ENCODE measurements at regions not wholly inside any gene's neighbourhood (a gene's known extent, or its start where the extent isn't known, plus 50 kb on each side); places are given as distances from the start of the nearest gene placed in this dataset.

GRCh38 chr10:33421789-33422462 is 87.5 kb upstream of the NRP1 start:
- no peaks in the 10 kb centered on the region for H3K4me1 ChIP-seq (ENCODE audit: control insufficient read depth in 3 of 3, insufficient read depth in 2 of 3, low read depth in 1 of 3, low read length in 2 of 3)
- no peak for DNase-seq
- H3K4me3 ChIP-seq (ENCODE audit: low read depth in 1 of 3, low read length in 3 of 3), result no peak overlapping the region
- H3K27me3 ChIP-seq (ENCODE audit: control insufficient read depth in 3 of 3, insufficient read depth in 3 of 3, low read length in 3 of 3), result no peaks in the 10 kb centered on the region
- H3K9me3 ChIP-seq (ENCODE audit: control insufficient read depth in 2 of 2, insufficient read depth in 1 of 2, low read depth in 1 of 2, low read length in 1 of 2), result no peaks in the 10 kb centered on the region
- WGBS, 3 donors, result 81 to 90% (median 87%) methylated on average over 5 of the region's 5 CpGs
- no peaks in the 10 kb centered on the region for H3K36me3 ChIP-seq (ENCODE audit: control insufficient read depth in 3 of 3, insufficient read depth in 2 of 3, low read depth in 1 of 3, low read length in 3 of 3)
- no peak for FAIRE-seq
- H3K27ac ChIP-seq (ENCODE audit: low read depth in 1 of 3, low read length in 2 of 3), result no peak overlapping the region

DNA sequence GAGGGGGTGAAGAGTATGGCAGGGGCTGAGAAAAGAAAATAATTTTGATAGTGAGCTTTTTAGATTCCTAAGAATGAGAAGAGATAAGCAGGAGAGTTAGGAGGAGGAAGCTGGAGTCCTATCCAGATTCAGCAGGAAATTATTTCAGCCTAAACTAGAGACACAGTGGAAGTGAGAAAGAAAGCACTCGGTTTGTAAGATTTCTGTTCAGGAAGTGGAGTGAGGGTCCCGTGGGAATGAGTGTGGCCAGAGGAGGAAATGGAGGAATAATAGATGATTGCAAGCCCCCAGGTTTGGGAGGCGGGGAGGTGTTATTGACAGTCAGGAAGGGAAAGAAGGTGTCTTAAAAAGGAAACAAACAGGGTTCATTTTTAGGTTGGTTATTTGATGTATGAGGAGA is 84.8 kb upstream of the NRP1 start:
- FAIRE-seq, result no peak
- H3K27me3 ChIP-seq (ENCODE audit: control insufficient read depth in 3 of 3, insufficient read depth in 3 of 3, low read length in 3 of 3), result no peaks in the 10 kb centered on the region
- 48 to 67% (median 61%) methylated on average over 3 of the region's 3 CpGs for WGBS, 3 donors

DNA sequence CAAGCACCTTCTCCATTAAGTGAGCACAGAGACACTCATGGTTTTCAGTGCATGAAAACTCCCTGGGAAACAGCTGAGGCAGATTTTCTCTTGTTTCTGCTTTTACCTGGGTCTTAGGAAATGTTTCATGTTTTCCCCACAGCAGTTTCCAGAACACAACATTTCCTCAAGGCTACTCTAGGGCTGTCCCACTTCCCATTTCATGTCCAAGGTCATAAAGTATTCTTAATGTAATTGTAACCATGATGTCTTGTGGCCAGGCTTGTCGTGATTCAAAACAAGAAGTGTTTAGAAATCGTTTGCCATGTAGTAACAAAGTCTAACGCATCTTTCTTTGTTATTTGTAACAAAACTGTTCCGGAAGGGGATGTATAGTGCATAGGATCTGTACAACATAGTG is 83.8 kb upstream of the NRP1 start:
- H3K27ac ChIP-seq (ENCODE audit: low read depth in 1 of 3, low read length in 2 of 3), result no peak overlapping the region
- 73 to 87% (median 80%) methylated on average over 4 of the region's 4 CpGs for WGBS, 3 donors
- H3K4me1 ChIP-seq (ENCODE audit: control insufficient read depth in 3 of 3, insufficient read depth in 2 of 3, low read depth in 1 of 3, low read length in 2 of 3), result no peaks in the 10 kb centered on the region
- FAIRE-seq, result no peak
- H3K27me3 ChIP-seq (ENCODE audit: control insufficient read depth in 3 of 3, insufficient read depth in 3 of 3, low read length in 3 of 3), result no peaks in the 10 kb centered on the region
- no peaks in the 10 kb centered on the region for H3K9me3 ChIP-seq (ENCODE audit: control insufficient read depth in 2 of 2, insufficient read depth in 1 of 2, low read depth in 1 of 2, low read length in 1 of 2)
- H3K36me3 ChIP-seq (ENCODE audit: control insufficient read depth in 3 of 3, insufficient read depth in 2 of 3, low read depth in 1 of 3, low read length in 3 of 3), result no peaks in the 10 kb centered on the region
- DNase-seq, result no peak
- H3K4me3 ChIP-seq (ENCODE audit: low read depth in 1 of 3, low read length in 3 of 3), result no peak overlapping the region

More for the DNA sequence above, 84.8 kb upstream of the NRP1 start:
- DNase-seq, result no peak
- Histone ChIP-seq H3K36me3 (ENCODE audit: control insufficient read depth in 3 of 3, insufficient read depth in 2 of 3, low read depth in 1 of 3, low read length in 3 of 3) (no peaks in the 10 kb centered on the region), H3K4me1 (ENCODE audit: control insufficient read depth in 3 of 3, insufficient read depth in 2 of 3, low read depth in 1 of 3, low read length in 2 of 3) (no peaks in the 10 kb centered on the region), H3K9me3 (ENCODE audit: control insufficient read depth in 2 of 2, insufficient read depth in 1 of 2, low read depth in 1 of 2, low read length in 1 of 2) (no peaks in the 10 kb centered on the region), H3K4me3 (ENCODE audit: low read depth in 1 of 3, low read length in 3 of 3) (no peak overlapping the region), H3K27ac (ENCODE audit: low read depth in 1 of 3, low read length in 2 of 3) (no peak overlapping the region)

- WGBS, 3 donors, result 93 to 95% (median 95%) methylated on average over 6 of the region's 6 CpGs
Measured at GRCh38 chr10:33416691-33417090, 82.2 kb upstream of the NRP1 start.

DNA sequence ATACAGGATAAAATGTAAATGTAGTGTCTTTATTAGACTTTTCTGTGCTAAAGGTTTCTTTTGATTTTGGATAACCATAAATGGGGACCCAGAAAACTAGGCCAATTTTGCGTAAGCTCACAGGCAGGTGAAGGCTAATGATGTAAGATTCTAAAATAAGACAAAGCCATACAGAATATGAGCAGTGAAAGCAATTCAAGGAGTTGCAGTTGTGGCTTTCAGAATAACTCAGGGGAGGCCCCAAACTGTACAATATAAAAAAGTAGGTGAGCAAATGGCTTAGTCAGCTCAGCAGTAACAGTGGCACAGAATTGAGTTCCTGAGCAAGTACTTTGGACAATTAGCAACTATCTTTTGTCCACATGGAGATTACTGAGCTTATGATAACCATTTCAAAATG is 81.7 kb upstream of the NRP1 start:
- Histone ChIP-seq H3K27me3 (ENCODE audit: control insufficient read depth in 3 of 3, insufficient read depth in 3 of 3, low read length in 3 of 3) (no peaks in the 10 kb centered on the region), H3K27ac (ENCODE audit: low read depth in 1 of 3, low read length in 2 of 3) (no peak overlapping the region), H3K4me3 (ENCODE audit: low read depth in 1 of 3, low read length in 3 of 3) (no peak overlapping the region), H3K4me1 (ENCODE audit: control insufficient read depth in 3 of 3, insufficient read depth in 2 of 3, low read depth in 1 of 3, low read length in 2 of 3) (no peaks in the 10 kb centered on the region), H3K9me3 (ENCODE audit: control insufficient read depth in 2 of 2, insufficient read depth in 1 of 2, low read depth in 1 of 2, low read length in 1 of 2) (no peaks in the 10 kb centered on the region), H3K36me3 (ENCODE audit: control insufficient read depth in 3 of 3, insufficient read depth in 2 of 3, low read depth in 1 of 3, low read length in 3 of 3) (no peaks in the 10 kb centered on the region)
- DNase-seq (no peak), FAIRE-seq (no peak)
- WGBS, 3 donors, result 83 to 92% (median 88%) methylated on average over 1 of the region's 1 CpG

More at GRCh38 chr10:33416691-33417090, 82.2 kb upstream of the NRP1 start:
- Histone ChIP-seq H3K27ac (ENCODE audit: low read depth in 1 of 3, low read length in 2 of 3) (no peak overlapping the region), H3K4me3 (ENCODE audit: low read depth in 1 of 3, low read length in 3 of 3) (no peak overlapping the region), H3K9me3 (ENCODE audit: control insufficient read depth in 2 of 2, insufficient read depth in 1 of 2, low read depth in 1 of 2, low read length in 1 of 2) (no peaks in the 10 kb centered on the region), H3K4me1 (ENCODE audit: control insufficient read depth in 3 of 3, insufficient read depth in 2 of 3, low read depth in 1 of 3, low read length in 2 of 3) (no peaks in the 10 kb centered on the region), H3K36me3 (ENCODE audit: control insufficient read depth in 3 of 3, insufficient read depth in 2 of 3, low read depth in 1 of 3, low read length in 3 of 3) (no peaks in the 10 kb centered on the region), H3K27me3 (ENCODE audit: control insufficient read depth in 3 of 3, insufficient read depth in 3 of 3, low read length in 3 of 3) (no peaks in the 10 kb centered on the region)
- FAIRE-seq (no peak), DNase-seq (no peak)

- Histone ChIP-seq H3K36me3 (ENCODE audit: control insufficient read depth in 3 of 3, insufficient read depth in 2 of 3, low read depth in 1 of 3, low read length in 3 of 3) (no peaks in the 10 kb centered on the region), H3K27me3 (ENCODE audit: control insufficient read depth in 3 of 3, insufficient read depth in 3 of 3, low read length in 3 of 3) (no peaks in the 10 kb centered on the region), H3K9me3 (ENCODE audit: control insufficient read depth in 2 of 2, insufficient read depth in 1 of 2, low read depth in 1 of 2, low read length in 1 of 2) (no peaks in the 10 kb centered on the region), H3K4me3 (ENCODE audit: low read depth in 1 of 3, low read length in 3 of 3) (no peak overlapping the region), H3K4me1 (ENCODE audit: control insufficient read depth in 3 of 3, insufficient read depth in 2 of 3, low read depth in 1 of 3, low read length in 2 of 3) (no peaks in the 10 kb centered on the region), H3K27ac (ENCODE audit: low read depth in 1 of 3, low read length in 2 of 3) (no peak overlapping the region)
- FAIRE-seq, result no peak
- WGBS, 3 donors, result 75 to 95% (median 89%) methylated on average over 1 of the region's 1 CpG
- no peak for DNase-seq
Measured at GRCh38 chr10:33414841-33415240, 80.4 kb upstream of the NRP1 start.

- no peak overlapping the region for H3K27ac ChIP-seq (ENCODE audit: low read depth in 1 of 3, low read length in 2 of 3)
- no peaks in the 10 kb centered on the region for H3K36me3 ChIP-seq (ENCODE audit: control insufficient read depth in 3 of 3, insufficient read depth in 2 of 3, low read depth in 1 of 3, low read length in 3 of 3)
- no peaks in the 10 kb centered on the region for H3K9me3 ChIP-seq (ENCODE audit: control insufficient read depth in 2 of 2, insufficient read depth in 1 of 2, low read depth in 1 of 2, low read length in 1 of 2)
- peaks cover 0 to 2% (median 0%) of the 10 kb centered on the region in 3 donors for H3K27me3 ChIP-seq (ENCODE audit: control insufficient read depth in 3 of 3, insufficient read depth in 3 of 3, low read length in 3 of 3)
- DNase-seq, result no peak
- H3K4me1 ChIP-seq (ENCODE audit: control insufficient read depth in 3 of 3, insufficient read depth in 2 of 3, low read depth in 1 of 3, low read length in 2 of 3), result no peaks in the 10 kb centered on the region
- FAIRE-seq, result no peak
- whole genome bisulfite sequencing, 3 donors, result 58 to 68% (median 67%) methylated on average over 6 of the region's 6 CpGs
- H3K4me3 ChIP-seq (ENCODE audit: low read depth in 1 of 3, low read length in 3 of 3), result no peak overlapping the region
Measured at GRCh38 chr10:33412653-33413361, 78.3 kb upstream of the NRP1 start.

- Histone ChIP-seq H3K4me1 (ENCODE audit: control insufficient read depth in 3 of 3, insufficient read depth in 2 of 3, low read depth in 1 of 3, low read length in 2 of 3) (no peaks in the 10 kb centered on the region), H3K27ac (ENCODE audit: low read depth in 1 of 3, low read length in 2 of 3) (no peak overlapping the region), H3K9me3 (ENCODE audit: control insufficient read depth in 2 of 2, insufficient read depth in 1 of 2, low read depth in 1 of 2, low read length in 1 of 2) (no peaks in the 10 kb centered on the region), H3K4me3 (ENCODE audit: low read depth in 1 of 3, low read length in 3 of 3) (no peak overlapping the region), H3K36me3 (ENCODE audit: control insufficient read depth in 3 of 3, insufficient read depth in 2 of 3, low read depth in 1 of 3, low read length in 3 of 3) (no peaks in the 10 kb centered on the region), H3K27me3 (ENCODE audit: control insufficient read depth in 3 of 3, insufficient read depth in 3 of 3, low read length in 3 of 3) (peaks cover 0 to 4% (median 0%) of the 10 kb centered on the region in 3 donors)
- WGBS, 3 donors, result 57 to 72% (median 62%) methylated on average over 1 of the region's 1 CpG
- FAIRE-seq (no peak), DNase-seq (no peak)
Measured at GRCh38 chr10:33412241-33412640, 77.8 kb upstream of the NRP1 start.

All from small intestine (tissue), 7 donors.